ENCODE measurements at regions not wholly inside any gene's neighbourhood (a gene's known extent, or its start where the extent isn't known, plus 50 kb on each side); places are given as distances from the start of the nearest gene placed in this dataset.

DNA sequence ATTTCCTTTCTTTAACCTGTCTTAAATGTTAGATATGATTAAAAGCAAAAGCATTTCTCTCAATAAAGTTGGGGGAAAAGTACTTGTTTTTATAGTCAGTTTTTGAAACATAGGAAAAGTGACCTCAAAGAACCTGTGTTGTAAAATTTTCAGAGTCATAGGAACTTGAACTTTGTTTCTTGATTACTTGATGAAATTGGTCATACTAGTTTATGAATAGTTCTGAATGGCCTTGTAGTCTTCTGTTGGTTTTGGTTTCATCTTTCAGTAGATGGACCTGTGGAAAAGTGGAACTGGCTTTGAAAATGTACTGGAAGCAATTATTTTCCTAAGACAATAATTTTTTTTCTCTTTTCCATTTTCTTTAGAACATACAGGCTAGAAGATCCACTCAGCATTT, 222.2 kb upstream of the NUDT6 start:
- H3K4me3 ChIP-seq: no peak overlapping the region
- ChIA-PET CTCF (interaction anchor here (0.7 kb wide), 1 partner anchor 507 kb away, joined by 3 read pairs; no protein-coding TSS in a partner anchor), POLR2A (no interaction called here)
- H3K4me1 ChIP-seq: no peaks in the 10 kb centered on the region
- no peaks in the 10 kb centered on the region for H3K9me3 ChIP-seq
- H3K4me2 ChIP-seq: no peak overlapping the region
- FAIRE-seq (no peak), DNase-seq (ENCODE audit: low read depth in 1 of 2, low spot score in 1 of 2) (no peak), ATAC-seq (no peak)
- no peak for TF ChIP-seq ESRRA (IDR thresholded peaks at IDR 0.05; ENCODE audit: borderline replicate concordance, low read length)
- TF ChIP-seq TP53 (CRISPR knock-in tag; IDR thresholded peaks at IDR 0.05): no peak
- H3K27ac ChIP-seq: no peak overlapping the region

DNA sequence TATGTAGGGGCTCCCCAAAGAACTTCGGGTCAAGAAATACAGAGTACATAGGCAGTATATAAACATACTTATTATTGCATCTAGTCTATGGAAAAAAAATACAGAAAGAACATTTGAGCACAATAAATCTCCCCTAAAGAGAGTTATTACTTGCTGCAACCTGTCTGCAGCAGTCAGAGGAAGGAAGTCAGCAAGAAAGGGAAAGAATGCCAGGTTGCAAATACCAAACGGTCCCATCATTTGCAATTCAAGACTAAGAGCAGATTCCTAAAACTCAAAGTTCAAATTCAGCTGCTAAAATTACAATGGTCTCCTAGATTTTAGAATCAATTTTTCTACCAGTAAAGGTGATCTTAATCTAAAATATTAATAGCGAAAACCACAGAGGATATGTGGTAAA, 236.2 kb upstream of the NUDT6 start:
- TF ChIP-seq ZSCAN20 (CRISPR knock-in tag; IDR thresholded peaks at IDR 0.05): no peak
- TF ChIP-seq ZNF302 (CRISPR knock-in tag; IDR thresholded peaks at IDR 0.05): no peak
- no peaks in the 10 kb centered on the region for H3K4me1 ChIP-seq
- no peak for DNase-seq (ENCODE audit: low read depth in 1 of 2, low spot score in 1 of 2)
- no peak overlapping the region for H3K27ac ChIP-seq
- no peaks in the 10 kb centered on the region for H3K9me3 ChIP-seq
- no peak for FAIRE-seq
- ChIA-PET CTCF (no interaction called here), POLR2A (no interaction called here)
- whole genome bisulfite sequencing (ENCODE audit: missing lambda C conversion rate): 78% methylated on average over 3 of the region's 3 CpGs
- H3K4me3 ChIP-seq: no peak overlapping the region
- no peak overlapping the region for H3K4me2 ChIP-seq
- no peak for ATAC-seq

DNA sequence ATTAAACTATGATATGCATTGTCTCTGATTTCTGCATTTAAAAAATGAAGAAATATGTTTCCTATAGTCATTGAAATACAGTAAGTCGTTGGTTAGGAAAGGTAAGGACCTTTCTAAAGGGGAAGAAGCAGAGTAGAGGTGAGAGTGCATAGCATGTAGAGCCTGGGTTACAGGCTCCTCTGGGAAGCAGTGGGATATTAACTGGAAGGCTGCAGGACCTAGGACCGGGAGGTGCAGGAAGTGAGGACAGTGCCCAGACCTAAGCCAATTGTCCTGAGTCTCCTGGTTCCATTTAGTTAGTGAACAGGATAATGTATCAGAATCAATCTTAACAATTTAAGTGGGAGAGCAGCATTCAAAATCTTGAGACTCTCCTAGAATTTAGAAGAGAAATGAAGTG, 237.1 kb upstream of the NUDT6 start:
- ChIA-PET CTCF (no interaction called here), POLR2A (no interaction called here)
- Histone ChIP-seq H3K4me1 (no peaks in the 10 kb centered on the region), H3K4me2 (no peak overlapping the region), H3K4me3 (no peak overlapping the region), H3K9me3 (no peaks in the 10 kb centered on the region), H3K27ac (no peak overlapping the region)
- WGBS (ENCODE audit: missing lambda C conversion rate): 64% methylated on average over 2 of the region's 2 CpGs
- ATAC-seq (no peak), DNase-seq (ENCODE audit: low read depth in 1 of 2, low spot score in 1 of 2) (no peak), FAIRE-seq (no peak)
- TF ChIP-seq JUNB (IDR thresholded peaks at IDR 0.05): no peak
- TF ChIP-seq FOXS1 (CRISPR knock-in tag; IDR thresholded peaks at IDR 0.05): no peak
- no peak for TF ChIP-seq HOXB13 (CRISPR knock-in tag; IDR thresholded peaks at IDR 0.05; ENCODE audit: low read depth)
- TF ChIP-seq HDAC2 (IDR thresholded peaks at IDR 0.05): no peak
- TF ChIP-seq NPAS2 (CRISPR knock-in tag; IDR thresholded peaks at IDR 0.05; ENCODE audit: borderline replicate concordance): no peak
- TF ChIP-seq CEBPB (IDR thresholded peaks at IDR 0.05): no peak
- TF ChIP-seq, protein P1, sequence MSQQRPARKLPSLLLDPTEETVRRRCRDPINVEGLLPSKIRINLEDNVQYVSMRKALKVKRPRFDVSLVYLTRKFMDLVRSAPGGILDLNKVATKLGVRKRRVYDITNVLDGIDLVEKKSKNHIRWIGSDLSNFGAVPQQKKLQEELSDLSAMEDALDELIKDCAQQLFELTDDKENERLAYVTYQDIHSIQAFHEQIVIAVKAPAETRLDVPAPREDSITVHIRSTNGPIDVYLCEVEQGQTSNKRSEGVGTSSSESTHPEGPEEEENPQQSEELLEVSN (IDR thresholded peaks at IDR 0.05; ENCODE audit: borderline replicate concordance, low read depth): no peak
- no peak for TF ChIP-seq EHF (CRISPR knock-in tag; IDR thresholded peaks at IDR 0.05)

DNA sequence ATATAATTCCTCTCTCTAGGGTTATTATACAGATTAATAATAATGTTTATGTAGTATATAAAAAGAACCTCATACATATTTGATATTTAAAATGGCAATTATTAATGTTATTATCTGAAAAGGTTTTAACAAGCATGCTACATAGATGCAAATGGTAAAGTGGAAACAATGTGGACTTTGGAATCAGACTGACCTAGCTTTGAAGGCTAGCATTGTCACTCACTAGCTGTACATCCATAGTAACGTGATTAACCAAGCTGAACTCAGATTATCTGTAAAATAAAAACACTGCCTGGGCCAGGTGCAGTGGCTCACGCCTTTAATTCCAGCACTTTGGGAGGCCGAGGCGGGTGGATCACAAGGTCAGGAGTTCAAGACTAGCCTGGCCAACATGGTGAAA, 233.7 kb upstream of the SPRY1 start:
- Histone ChIP-seq H3K9me3 (no peaks in the 10 kb centered on the region), H3K27ac (no peak overlapping the region), H3K4me3 (no peak overlapping the region), H3K4me2 (no peak overlapping the region), H3K4me1 (no peaks in the 10 kb centered on the region)
- TF ChIP-seq CBX8 (IDR thresholded peaks at IDR 0.05) (no peak), MAFK (IDR thresholded peaks at IDR 0.05; ENCODE audit: partially characterized antibody) (no peak), HOXB5 (CRISPR knock-in tag; IDR thresholded peaks at IDR 0.05) (no peak), RNF2 (IDR thresholded peaks at IDR 0.05; ENCODE audit: borderline replicate concordance, low read depth) (no peak), CBX2 (IDR thresholded peaks at IDR 0.05; ENCODE audit: borderline replicate concordance, low read depth) (no peak), KDM1A (IDR thresholded peaks at IDR 0.05; ENCODE audit: low read depth) (no peak), ZC3H11A (IDR thresholded peaks at IDR 0.05) (no peak), GATA3 (IDR thresholded peaks at IDR 0.05; ENCODE audit: borderline replicate concordance) (no peak), POLR2AphosphoS2 (conservative IDR thresholded peaks at IDR 0.05; ENCODE audit: low read length) (no peak), HOXB13 (CRISPR knock-in tag; IDR thresholded peaks at IDR 0.05; ENCODE audit: low read depth) (no peak), RFX5 (IDR thresholded peaks at IDR 0.05) (no peak), SMC3 (IDR thresholded peaks at IDR 0.05) (no peak), EP300 (IDR thresholded peaks at IDR 0.05) (no peak), KDM5A (IDR thresholded peaks at IDR 0.05) (no peak)
- TF ChIP-seq, protein P2, sequence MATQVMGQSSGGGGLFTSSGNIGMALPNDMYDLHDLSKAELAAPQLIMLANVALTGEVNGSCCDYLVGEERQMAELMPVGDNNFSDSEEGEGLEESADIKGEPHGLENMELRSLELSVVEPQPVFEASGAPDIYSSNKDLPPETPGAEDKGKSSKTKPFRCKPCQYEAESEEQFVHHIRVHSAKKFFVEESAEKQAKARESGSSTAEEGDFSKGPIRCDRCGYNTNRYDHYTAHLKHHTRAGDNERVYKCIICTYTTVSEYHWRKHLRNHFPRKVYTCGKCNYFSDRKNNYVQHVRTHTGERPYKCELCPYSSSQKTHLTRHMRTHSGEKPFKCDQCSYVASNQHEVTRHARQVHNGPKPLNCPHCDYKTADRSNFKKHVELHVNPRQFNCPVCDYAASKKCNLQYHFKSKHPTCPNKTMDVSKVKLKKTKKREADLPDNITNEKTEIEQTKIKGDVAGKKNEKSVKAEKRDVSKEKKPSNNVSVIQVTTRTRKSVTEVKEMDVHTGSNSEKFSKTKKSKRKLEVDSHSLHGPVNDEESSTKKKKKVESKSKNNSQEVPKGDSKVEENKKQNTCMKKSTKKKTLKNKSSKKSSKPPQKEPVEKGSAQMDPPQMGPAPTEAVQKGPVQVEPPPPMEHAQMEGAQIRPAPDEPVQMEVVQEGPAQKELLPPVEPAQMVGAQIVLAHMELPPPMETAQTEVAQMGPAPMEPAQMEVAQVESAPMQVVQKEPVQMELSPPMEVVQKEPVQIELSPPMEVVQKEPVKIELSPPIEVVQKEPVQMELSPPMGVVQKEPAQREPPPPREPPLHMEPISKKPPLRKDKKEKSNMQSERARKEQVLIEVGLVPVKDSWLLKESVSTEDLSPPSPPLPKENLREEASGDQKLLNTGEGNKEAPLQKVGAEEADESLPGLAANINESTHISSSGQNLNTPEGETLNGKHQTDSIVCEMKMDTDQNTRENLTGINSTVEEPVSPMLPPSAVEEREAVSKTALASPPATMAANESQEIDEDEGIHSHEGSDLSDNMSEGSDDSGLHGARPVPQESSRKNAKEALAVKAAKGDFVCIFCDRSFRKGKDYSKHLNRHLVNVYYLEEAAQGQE (IDR thresholded peaks at IDR 0.05): no peak
- ATAC-seq (no peak), DNase-seq (ENCODE audit: low read depth in 1 of 2, low spot score in 1 of 2) (no peak), FAIRE-seq (no peak)
- WGBS (ENCODE audit: missing lambda C conversion rate): 88% methylated on average over 4 of the region's 4 CpGs
- ChIA-PET CTCF (no interaction called here), POLR2A (no interaction called here)
